GM12891 (cell line): ENCODE measurements at regions not wholly inside any gene's neighbourhood (a gene's known extent, or its start where the extent isn't known, plus 50 kb on each side); places are given as distances from the start of the nearest gene placed in this dataset.

Source experiments
- PAX5 ChIP-seq: IDR thresholded peaks from 2 replicates; pipeline ENCODE4 v1.6.1; 2011; ENCODE audit warnings: low read length, moderate library complexity, mild to moderate bottlenecking; ENCODE audit not compliant: insufficient read depth, severe bottlenecking
- POLR2A ChIP-seq: IDR thresholded peaks from 2 replicates; pipeline ENCODE4 v1.6.1; 2011; ENCODE audit warnings: low read depth, low read length, control low read depth
- POLR2AphosphoS5 ChIP-seq: IDR thresholded peaks from 2 replicates; pipeline ENCODE4 v1.6.1; 2011; ENCODE audit warnings: low read depth, low read length, control low read depth
- SPI1 ChIP-seq: IDR thresholded peaks from 2 replicates; pipeline ENCODE4 v1.6.1; 2011; ENCODE audit warnings: low read depth, low read length, control low read depth
- TAF1 ChIP-seq: IDR thresholded peaks from 2 replicates; pipeline ENCODE4 v1.6.1; 2011; ENCODE audit warnings: low read depth, low read length, control low read depth

DNA sequence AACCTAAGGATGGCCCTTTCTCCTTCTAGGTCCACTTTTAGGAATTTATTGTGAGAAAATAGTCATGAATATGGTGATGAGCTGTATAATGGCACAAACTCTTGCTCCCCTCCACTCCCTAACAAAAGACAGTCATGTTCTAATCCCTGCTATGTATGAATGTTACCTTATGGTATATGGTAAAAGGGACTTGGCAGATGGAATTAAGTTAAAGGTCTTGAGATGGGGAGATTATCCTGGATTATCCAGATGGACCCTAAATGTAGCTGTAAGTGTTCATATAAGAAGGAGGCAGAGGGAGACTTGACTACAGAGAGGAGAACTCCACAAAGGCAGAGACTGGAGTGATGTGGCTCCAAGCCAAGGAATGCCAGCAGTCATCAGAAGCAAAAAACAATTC is 296.1 kb downstream of the SOX9 start:
- TF ChIP-seq PAX5 (no peak), SPI1 (no peak), POLR2A (no peak), TAF1 (no peak), POLR2AphosphoS5 (no peak)
